ENCODE measurements at regions not wholly inside any gene's neighbourhood (a gene's known extent, or its start where the extent isn't known, plus 50 kb on each side); places are given as distances from the start of the nearest gene placed in this dataset.

GRCh38 chr2:13462464-13462863 is 745.7 kb downstream of the TRIB2 start:
- DNase-seq = no peak
- no peak for FAIRE-seq
- Histone ChIP-seq H3K9me3 (no peaks in the 10 kb centered on the region), H3K36me3 (no peaks in the 10 kb centered on the region), H3K4me3 (no peak overlapping the region), H3K27me3 (no peaks in the 10 kb centered on the region), H3K4me1 (no peaks in the 10 kb centered on the region), H3K27ac (no peak overlapping the region)
- 60 to 78% methylated on average over 1 of the region's 1 CpG for WGBS, 2 donors
- no peak for TF ChIP-seq CTCF (IDR thresholded peaks at IDR 0.05)
- no peak for ATAC-seq
- intact Hi-C loops (cut with DNase I) = no loop called here

GRCh38 chr2:13466076-13466475 is 749.3 kb downstream of the TRIB2 start:
- no peaks in the 10 kb centered on the region for H3K4me1 ChIP-seq
- no peaks in the 10 kb centered on the region for H3K27me3 ChIP-seq
- H3K9me3 ChIP-seq = no peaks in the 10 kb centered on the region
- no peaks in the 10 kb centered on the region for H3K36me3 ChIP-seq
- H3K27ac ChIP-seq = no peak overlapping the region
- H3K4me3 ChIP-seq = no peak overlapping the region
- intact Hi-C loops (cut with DNase I) = no loop called here
- WGBS, 2 donors = 46 to 54% methylated on average over 2 of the region's 2 CpGs
- no peak for DNase-seq
- TF ChIP-seq CTCF (IDR thresholded peaks at IDR 0.05) = no peak
- ATAC-seq = no peak
- FAIRE-seq = no peak

- Histone ChIP-seq H3K27me3 (no peaks in the 10 kb centered on the region), H3K4me3 (no peak overlapping the region), H3K36me3 (no peaks in the 10 kb centered on the region), H3K27ac (no peak overlapping the region), H3K9me3 (no peaks in the 10 kb centered on the region), H3K4me1 (no peaks in the 10 kb centered on the region)
- intact Hi-C loops (cut with DNase I) = no loop called here
- 40 to 41% methylated on average over 4 of the region's 4 CpGs for WGBS, 2 donors
- no peak for TF ChIP-seq CTCF (IDR thresholded peaks at IDR 0.05)
- FAIRE-seq = no peak
- ATAC-seq = no peak
- no peak for DNase-seq
Observed at GRCh38 chr2:13474538-13474937, 757.8 kb downstream of the TRIB2 start.

- H3K27me3 ChIP-seq = no peaks in the 10 kb centered on the region
Observed at GRCh38 chr2:13480057-13480456, 763.3 kb downstream of the TRIB2 start.

GRCh38 chr2:13481201-13481600 is 764.5 kb downstream of the TRIB2 start:
- no peak for FAIRE-seq

More at GRCh38 chr2:13480057-13480456, 763.3 kb downstream of the TRIB2 start:
- Histone ChIP-seq H3K9me3 (no peaks in the 10 kb centered on the region), H3K27ac (no peak overlapping the region), H3K4me1 (no peaks in the 10 kb centered on the region), H3K4me3 (no peak overlapping the region), H3K36me3 (no peaks in the 10 kb centered on the region)
- 49 to 51% methylated on average over 1 of the region's 1 CpG for WGBS, 2 donors
- FAIRE-seq (no peak), DNase-seq (no peak), ATAC-seq (no peak)
- no peak for TF ChIP-seq CTCF (IDR thresholded peaks at IDR 0.05)
- intact Hi-C loops (cut with DNase I) = no loop called here

More at GRCh38 chr2:13481201-13481600, 764.5 kb downstream of the TRIB2 start:
- ATAC-seq = no peak
- Histone ChIP-seq H3K27ac (no peak overlapping the region), H3K4me3 (no peak overlapping the region), H3K9me3 (no peaks in the 10 kb centered on the region), H3K36me3 (no peaks in the 10 kb centered on the region), H3K27me3 (no peaks in the 10 kb centered on the region), H3K4me1 (no peaks in the 10 kb centered on the region)
- no peak for TF ChIP-seq CTCF (IDR thresholded peaks at IDR 0.05)
- intact Hi-C loops (cut with DNase I) = no loop called here
- no peak for DNase-seq
- 74 to 82% methylated on average over 6 of the region's 6 CpGs for WGBS, 2 donors

All from pancreas (tissue), 10 donors.